PC-9 (cell line): ENCODE measurements at regions not wholly inside any gene's neighbourhood (a gene's known extent, or its start where the extent isn't known, plus 50 kb on each side); places are given as distances from the start of the nearest gene placed in this dataset.
"Not testable (repeated sequence)": the region's sequence is repeated elsewhere in the genome, so short reads cannot be mapped to it uniquely, and the experiment has no call there.

ENCODE experiments used
- BruUV-seq: library from RNA; stranded (reverse); fragments of 400-500 nt; replicated peaks from 2 replicates; lab custom pipeline; 2021; lab: Mats Ljungman, UMichigan
- CTCF ChIA-PET: fragments of 300-600 bp; sonication (Branson Sonifier 250); formaldehyde crosslinking; loops from one replicate; lab custom pipeline; 2022; ENCODE audit warnings: antibody characterized with exemption; lab: Charles Lee
- POLR2A ChIA-PET: fragments of 300-600 bp; sonication (Branson Sonifier 250); formaldehyde crosslinking; loops from one replicate; lab custom pipeline; 2022; ENCODE audit warnings: antibody characterized with exemption; ENCODE audit not compliant: unreplicated experiment; lab: Charles Lee
- DNase-seq, 2 experiments: peaks; one replicate each; pipeline versions ENCODE4 v3.0.0 to v3.0.0-alpha.2; 2015 to 2022; ENCODE audit warnings: mixed read lengths in 1 of 2
- H2AFZ ChIP-seq: fragments of 200-600 bp; sonication (generic); 2 replicates; pipeline ENCODE4 v1.8.1; 2017; ENCODE audit warnings: antibody characterized with exemption
- H3F3A ChIP-seq: fragments of 200-600 bp; sonication (generic); 2 replicates; pipeline ENCODE4 v1.8.1; 2017; ENCODE audit warnings: antibody characterized with exemption, mild to moderate bottlenecking, low read depth; ENCODE audit not compliant: insufficient read depth
- H3K27ac ChIP-seq: fragments of 200-600 bp; sonication (generic); 2 replicates; pipeline ENCODE4 v1.6.1; 2016; ENCODE audit warnings: mixed run types
- H3K27me3 ChIP-seq: fragments of 200-600 bp; sonication (generic); 2 replicates; pipeline ENCODE4 v1.6.1; 2016; ENCODE audit warnings: low read depth, mixed run types; ENCODE audit not compliant: insufficient read depth
- H3K36me3 ChIP-seq: fragments of 200-600 bp; sonication (generic); 2 replicates; pipeline ENCODE4 v1.6.1; 2016; ENCODE audit warnings: low read depth, mixed run types
- H3K4me1 ChIP-seq: fragments of 200-600 bp; sonication (generic); replicated peaks from 2 replicates; pipeline ENCODE4 v1.6.1; 2016; ENCODE audit warnings: mixed run types; ENCODE audit not compliant: insufficient read depth
- H3K4me2 ChIP-seq: fragments of 200-600 bp; sonication (generic); 2 replicates; pipeline ENCODE4 v1.6.1; 2017; ENCODE audit warnings: mixed run types
- H3K4me3 ChIP-seq: fragments of 200-600 bp; sonication (generic); 2 replicates; pipeline ENCODE4 v1.6.1; 2016; ENCODE audit warnings: mixed run types
- H3K79me2 ChIP-seq: fragments of 200-600 bp; sonication (generic); 2 replicates; pipeline ENCODE4 v1.6.1; 2017; ENCODE audit warnings: low read depth, mixed run types
- H3K9me2 ChIP-seq: fragments of 200-600 bp; sonication (generic); 2 replicates; pipeline ENCODE4 v1.8.1; 2017; ENCODE audit warnings: mild to moderate bottlenecking; ENCODE audit not compliant: insufficient read depth
- H3K9me3 ChIP-seq: fragments of 200-600 bp; sonication (generic); 2 replicates; pipeline ENCODE4 v1.8.1; 2016; ENCODE audit warnings: low read depth; ENCODE audit not compliant: insufficient read depth
- H4K20me1 ChIP-seq: fragments of 200-600 bp; sonication (generic); 2 replicates; pipeline ENCODE4 v1.8.1; 2017; ENCODE audit not compliant: insufficient read depth
- intact Hi-C: fragments of 100-400 bp; cut with micrococcal nuclease; formaldehyde crosslinking; loops from one replicate; pipeline ENCODE4 v1.10.0; 2022; ENCODE audit not compliant: unreplicated experiment

DNA sequence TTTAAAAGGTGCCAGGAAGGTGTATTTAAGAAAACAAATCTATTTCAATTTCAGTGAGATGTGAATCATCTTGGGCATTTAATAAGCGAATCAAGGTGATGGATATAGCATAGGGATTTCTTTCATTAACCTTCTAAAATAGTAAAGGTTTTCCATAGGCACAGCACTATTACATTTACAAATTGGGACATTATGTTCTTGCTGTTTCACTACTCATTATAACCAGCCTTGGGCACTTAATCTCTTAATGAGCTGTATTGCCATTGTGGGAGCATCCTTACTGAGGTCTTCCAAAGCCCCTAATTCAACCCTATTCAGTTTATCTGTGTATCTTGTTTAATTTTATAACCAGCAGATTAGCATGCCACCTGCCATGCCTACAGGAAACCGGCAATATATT lies 1305.5 kb downstream of the CDH12 start:
- H3K4me1 ChIP-seq, CTCF ChIA-PET, DNase-seq, H3K4me2 ChIP-seq, intact Hi-C loops, H3K9me2 ChIP-seq, H3K79me2 ChIP-seq, H3K27me3 ChIP-seq, POLR2A ChIA-PET, H3K9me3 ChIP-seq, H3K27ac ChIP-seq, H3F3A ChIP-seq, H3K36me3 ChIP-seq, BruUV-seq, H2AFZ ChIP-seq, H3K4me3 ChIP-seq, H4K20me1 ChIP-seq: not testable (repeated sequence)

DNA sequence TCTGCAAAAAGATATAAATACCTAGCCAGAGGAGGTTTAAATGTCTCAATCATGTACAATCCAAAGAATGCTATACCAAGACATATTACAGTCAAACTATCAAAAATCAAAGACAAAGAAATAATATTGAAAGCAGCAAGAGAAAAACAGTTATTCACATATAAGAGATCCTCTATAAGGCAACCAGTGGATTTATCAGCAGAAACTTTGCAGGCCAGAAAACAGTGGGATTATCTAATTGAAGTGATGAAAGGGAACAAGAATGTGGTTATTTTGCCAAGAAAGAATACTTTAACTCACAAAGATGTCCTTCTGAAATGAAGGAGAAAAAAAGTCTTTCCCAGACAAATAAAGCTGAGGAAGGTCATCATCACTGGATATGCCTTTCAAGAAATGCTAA lies 1318.0 kb downstream of the CDH12 start:
- H3K79me2 ChIP-seq, DNase-seq, CTCF ChIA-PET, H2AFZ ChIP-seq, H3K27ac ChIP-seq, H3K36me3 ChIP-seq, H3K4me3 ChIP-seq, POLR2A ChIA-PET, H4K20me1 ChIP-seq, H3K27me3 ChIP-seq, BruUV-seq, intact Hi-C loops, H3K4me2 ChIP-seq, H3K9me2 ChIP-seq, H3F3A ChIP-seq, H3K4me1 ChIP-seq, H3K9me3 ChIP-seq: not testable (repeated sequence)

DNA sequence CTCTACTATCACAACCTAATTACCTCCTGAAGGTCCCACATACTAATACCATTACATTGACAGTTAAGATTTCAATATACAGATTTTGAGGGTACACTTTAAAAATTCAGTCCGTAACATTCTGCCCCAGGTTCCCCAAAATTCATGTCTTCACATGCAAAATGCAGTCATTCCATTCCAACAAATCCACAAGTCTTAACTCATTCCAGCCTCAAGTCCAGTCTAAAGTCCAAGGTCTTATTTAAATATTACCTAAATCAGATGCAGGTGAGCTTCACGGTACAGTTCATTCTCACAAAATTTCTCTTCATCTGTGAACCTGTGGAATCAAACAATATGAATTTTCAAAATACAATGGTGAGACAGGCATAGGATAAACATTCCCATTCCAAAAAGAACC lies 1332.0 kb downstream of the CDH12 start:
- intact Hi-C loops, H3K27me3 ChIP-seq, CTCF ChIA-PET, H2AFZ ChIP-seq, H3K79me2 ChIP-seq, H3K27ac ChIP-seq, H3K4me2 ChIP-seq, H3K4me3 ChIP-seq, H3K36me3 ChIP-seq, DNase-seq, BruUV-seq, H3F3A ChIP-seq, H3K9me3 ChIP-seq, H3K9me2 ChIP-seq, H4K20me1 ChIP-seq, H3K4me1 ChIP-seq, POLR2A ChIA-PET: not testable (repeated sequence)

DNA sequence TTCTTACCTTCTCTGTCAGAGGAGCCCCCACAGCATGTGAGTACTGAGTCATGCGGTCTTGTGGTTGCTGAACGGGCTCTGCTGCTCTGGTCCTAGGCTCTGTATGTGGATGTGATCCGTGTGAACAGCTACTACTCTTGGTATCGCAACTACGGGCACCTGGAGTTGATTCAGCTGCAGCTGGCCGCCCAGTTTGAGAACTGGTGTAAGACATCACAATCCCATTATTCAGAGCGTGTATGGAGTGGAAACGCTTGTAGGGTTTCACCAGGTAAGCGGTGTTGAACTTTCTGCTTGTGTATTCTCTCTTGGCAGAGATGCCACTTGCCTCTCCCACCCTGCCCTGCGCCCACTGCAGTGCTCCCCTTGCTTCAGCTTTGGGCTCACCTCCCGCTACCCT lies 1356.2 kb downstream of the CDH12 start:
- H3K4me1 ChIP-seq, H3K79me2 ChIP-seq, CTCF ChIA-PET, H3K4me3 ChIP-seq, BruUV-seq, H3F3A ChIP-seq, H3K27ac ChIP-seq, H3K27me3 ChIP-seq, H3K4me2 ChIP-seq, H3K9me2 ChIP-seq, H3K36me3 ChIP-seq, H4K20me1 ChIP-seq, DNase-seq, intact Hi-C loops, POLR2A ChIA-PET, H2AFZ ChIP-seq, H3K9me3 ChIP-seq: not testable (repeated sequence)

DNA sequence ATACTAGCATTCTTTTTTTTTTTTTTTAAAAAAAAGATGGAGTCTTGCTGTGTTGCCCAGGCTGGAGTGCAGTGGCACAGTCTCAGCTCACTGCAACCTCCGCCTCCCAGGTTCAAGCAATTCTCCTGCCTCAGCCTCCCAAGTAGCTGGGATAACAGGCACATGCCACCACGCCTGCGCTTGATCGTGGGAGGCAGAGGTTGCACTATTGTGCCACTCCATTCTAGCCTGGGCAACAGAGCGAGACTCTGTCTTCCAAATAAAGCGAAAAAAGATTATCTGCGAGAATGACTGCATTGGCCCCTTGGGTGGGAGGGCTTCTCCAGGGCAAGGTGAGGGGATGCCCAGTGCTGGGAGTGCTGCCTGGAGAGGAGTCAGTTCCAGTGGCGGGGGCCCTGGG lies 1357.1 kb downstream of the CDH12 start:
- CTCF ChIA-PET, H3F3A ChIP-seq, H3K4me3 ChIP-seq, H4K20me1 ChIP-seq, H3K27ac ChIP-seq, BruUV-seq, H3K9me2 ChIP-seq, H2AFZ ChIP-seq, H3K27me3 ChIP-seq, intact Hi-C loops, H3K9me3 ChIP-seq, POLR2A ChIA-PET, H3K4me2 ChIP-seq, H3K79me2 ChIP-seq, DNase-seq, H3K4me1 ChIP-seq, H3K36me3 ChIP-seq: not testable (repeated sequence)

DNA sequence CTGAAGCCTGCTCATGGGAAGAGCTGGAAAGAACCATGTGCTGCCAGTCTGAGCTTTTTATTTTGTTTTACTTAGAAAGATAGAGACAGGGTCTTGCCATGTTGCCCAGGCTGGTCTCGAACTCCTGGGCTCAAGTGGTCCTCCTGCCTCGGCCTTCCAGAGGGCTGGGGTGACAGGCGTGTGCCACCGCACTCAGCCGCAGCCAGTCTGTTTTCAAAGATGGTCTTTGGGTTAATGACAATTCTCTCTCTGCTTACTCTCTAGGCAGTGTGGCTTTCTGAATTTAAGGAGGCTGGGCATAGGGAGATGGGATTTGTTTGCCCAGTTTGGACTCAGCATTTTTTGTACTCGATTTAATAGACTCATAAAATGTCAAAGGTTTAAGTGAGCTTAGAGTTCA lies 1357.9 kb downstream of the CDH12 start:
- H3K27me3 ChIP-seq: not testable (repeated sequence)

DNA sequence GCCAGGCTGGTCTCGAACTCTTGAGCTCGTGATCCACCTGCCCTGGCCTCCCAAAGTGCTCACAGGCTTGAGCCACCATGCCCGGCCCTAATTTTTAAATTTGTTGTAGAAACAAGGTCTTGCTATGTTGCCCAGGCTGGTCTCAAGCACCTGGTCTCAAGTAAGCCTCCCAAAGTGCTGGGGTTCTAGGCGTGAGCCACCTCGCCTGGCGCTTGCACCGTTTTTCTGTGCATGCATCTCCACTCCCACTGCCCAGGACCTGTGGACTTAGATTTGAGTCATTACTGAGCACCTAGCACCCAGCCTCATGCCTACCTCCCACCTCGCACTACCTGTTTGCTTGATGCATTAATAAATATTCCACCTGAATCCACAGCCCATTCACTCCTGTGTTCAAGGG lies 1359.1 kb downstream of the CDH12 start:
- H3K4me3 ChIP-seq, H3K27ac ChIP-seq, POLR2A ChIA-PET, CTCF ChIA-PET, H3K4me1 ChIP-seq, H3K9me3 ChIP-seq, intact Hi-C loops, H3K9me2 ChIP-seq, H3K4me2 ChIP-seq, H3K79me2 ChIP-seq, H4K20me1 ChIP-seq, DNase-seq, H3F3A ChIP-seq, BruUV-seq, H3K36me3 ChIP-seq, H3K27me3 ChIP-seq, H2AFZ ChIP-seq: not testable (repeated sequence)

More for the DNA sequence above, 1357.9 kb downstream of the CDH12 start:
- H3K27ac ChIP-seq, H3K79me2 ChIP-seq, H2AFZ ChIP-seq, H3K9me3 ChIP-seq, POLR2A ChIA-PET, CTCF ChIA-PET, H3K4me1 ChIP-seq, H3K9me2 ChIP-seq, intact Hi-C loops, H3K4me2 ChIP-seq, H3K4me3 ChIP-seq, H3F3A ChIP-seq, H3K36me3 ChIP-seq, DNase-seq, BruUV-seq, H4K20me1 ChIP-seq: not testable (repeated sequence)

DNA sequence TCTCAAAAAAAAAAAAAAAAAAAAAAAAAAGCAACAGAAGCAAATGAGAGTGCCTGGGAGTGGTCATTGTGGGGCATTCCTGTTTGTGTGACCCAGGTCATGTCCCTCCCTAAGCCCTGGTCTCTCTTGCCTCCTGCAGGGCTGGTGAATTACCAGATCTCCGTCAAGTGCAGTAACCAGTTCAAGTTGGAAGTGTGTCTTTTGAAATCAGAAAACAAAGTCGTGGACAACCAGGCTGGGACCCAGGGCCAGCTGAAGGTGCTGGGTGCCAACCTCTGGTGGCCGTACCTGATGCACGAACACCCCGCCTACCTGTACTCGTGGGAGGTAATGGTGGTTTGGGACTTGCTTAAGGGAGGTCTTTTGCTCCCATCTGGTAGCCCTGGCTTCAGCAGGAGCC lies 1362.0 kb downstream of the CDH12 start:
- H3K9me2 ChIP-seq, H3K79me2 ChIP-seq, BruUV-seq, H3K4me3 ChIP-seq, H3F3A ChIP-seq, H3K4me1 ChIP-seq, H3K4me2 ChIP-seq, H3K27me3 ChIP-seq, CTCF ChIA-PET, H2AFZ ChIP-seq, intact Hi-C loops, H4K20me1 ChIP-seq, H3K36me3 ChIP-seq, DNase-seq, POLR2A ChIA-PET, H3K9me3 ChIP-seq, H3K27ac ChIP-seq: not testable (repeated sequence)
